ENCODE measurements at regions not wholly inside any gene's neighbourhood (a gene's known extent, or its start where the extent isn't known, plus 50 kb on each side); places are given as distances from the start of the nearest gene placed in this dataset.
"Not testable (repeated sequence)": the region's sequence is repeated elsewhere in the genome, so short reads cannot be mapped to it uniquely, and the experiment has no call there.

GRCh38 chr15:25247407-25248038 is 191.3 kb downstream of the UBE3A start:
- no peaks in the 10 kb centered on the region for H3K4me1 Mint-ChIP-seq
- H3K4me3 Mint-ChIP-seq = no peak overlapping the region
- H3K27me3 Mint-ChIP-seq (ENCODE audit: low read depth) = no peaks in the 10 kb centered on the region
- no peak for TF ChIP-seq CTCF (IDR thresholded peaks at IDR 0.05; ENCODE audit: unreplicated experiment in 3 of 3)
- peaks cover 20% of the 10 kb centered on the region for H3K9me3 Mint-ChIP-seq
- H3K27ac Mint-ChIP-seq = no peak overlapping the region
- H3K36me3 Mint-ChIP-seq (ENCODE audit: low read depth) = no peaks in the 10 kb centered on the region

DNA sequence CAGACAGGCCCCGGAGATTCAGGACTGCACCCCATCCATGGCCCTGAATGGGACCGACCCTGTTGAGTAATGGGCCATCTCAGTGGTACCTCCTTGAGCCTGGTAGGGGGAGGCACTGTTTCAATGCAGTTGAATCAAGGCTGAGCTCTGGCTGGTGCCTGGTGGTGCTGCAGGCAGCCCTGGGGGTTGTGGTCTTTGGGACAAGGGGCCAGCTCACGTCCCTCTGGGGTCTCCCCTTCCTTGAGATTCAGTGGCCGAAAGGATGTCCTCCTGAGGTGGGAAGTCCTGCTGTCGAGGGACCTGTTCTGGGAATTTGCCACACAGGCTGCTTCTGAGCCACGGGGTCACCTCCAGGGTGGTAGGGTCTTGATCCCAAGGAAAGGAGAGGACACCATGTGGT is 190.7 kb downstream of the UBE3A start:
- H3K27me3 Mint-ChIP-seq (ENCODE audit: low read depth); H3K27ac Mint-ChIP-seq; H3K36me3 Mint-ChIP-seq (ENCODE audit: low read depth); H3K4me1 Mint-ChIP-seq; H3K4me3 Mint-ChIP-seq: not testable (repeated sequence)
- peaks cover 23% of the 10 kb centered on the region for H3K9me3 Mint-ChIP-seq

GRCh38 chr15:25248583-25249235 is 190.1 kb downstream of the UBE3A start:
- Mint-ChIP-seq H3K4me3 (no peak overlapping the region), H3K36me3 (ENCODE audit: low read depth) (no peaks in the 10 kb centered on the region), H3K27me3 (ENCODE audit: low read depth) (no peaks in the 10 kb centered on the region), H3K27ac (no peak overlapping the region), H3K4me1 (no peaks in the 10 kb centered on the region), H3K9me3 (peaks cover 20% of the 10 kb centered on the region)
- TF ChIP-seq CTCF (IDR thresholded peaks at IDR 0.05; ENCODE audit: unreplicated experiment in 3 of 3) = no peak

GRCh38 chr15:25249236-25250010 is 189.4 kb downstream of the UBE3A start:
- Mint-ChIP-seq H3K9me3 (peaks cover 27% of the 10 kb centered on the region), H3K27me3 (ENCODE audit: low read depth) (no peaks in the 10 kb centered on the region), H3K4me3 (no peak overlapping the region), H3K4me1 (no peaks in the 10 kb centered on the region), H3K27ac (no peak overlapping the region), H3K36me3 (ENCODE audit: low read depth) (peaks cover 2% of the 10 kb centered on the region)
- TF ChIP-seq CTCF (IDR thresholded peaks at IDR 0.05; ENCODE audit: unreplicated experiment in 3 of 3) = no peak

GRCh38 chr15:25250011-25250596 is 188.7 kb downstream of the UBE3A start:
- Mint-ChIP-seq H3K27ac (no peak overlapping the region), H3K4me1 (no peaks in the 10 kb centered on the region), H3K36me3 (ENCODE audit: low read depth) (peaks cover 3% of the 10 kb centered on the region), H3K9me3 (peaks cover 32% of the 10 kb centered on the region), H3K4me3 (no peak overlapping the region), H3K27me3 (ENCODE audit: low read depth) (no peaks in the 10 kb centered on the region)
- TF ChIP-seq CTCF (IDR thresholded peaks at IDR 0.05; ENCODE audit: unreplicated experiment in 3 of 3) = no peak

DNA sequence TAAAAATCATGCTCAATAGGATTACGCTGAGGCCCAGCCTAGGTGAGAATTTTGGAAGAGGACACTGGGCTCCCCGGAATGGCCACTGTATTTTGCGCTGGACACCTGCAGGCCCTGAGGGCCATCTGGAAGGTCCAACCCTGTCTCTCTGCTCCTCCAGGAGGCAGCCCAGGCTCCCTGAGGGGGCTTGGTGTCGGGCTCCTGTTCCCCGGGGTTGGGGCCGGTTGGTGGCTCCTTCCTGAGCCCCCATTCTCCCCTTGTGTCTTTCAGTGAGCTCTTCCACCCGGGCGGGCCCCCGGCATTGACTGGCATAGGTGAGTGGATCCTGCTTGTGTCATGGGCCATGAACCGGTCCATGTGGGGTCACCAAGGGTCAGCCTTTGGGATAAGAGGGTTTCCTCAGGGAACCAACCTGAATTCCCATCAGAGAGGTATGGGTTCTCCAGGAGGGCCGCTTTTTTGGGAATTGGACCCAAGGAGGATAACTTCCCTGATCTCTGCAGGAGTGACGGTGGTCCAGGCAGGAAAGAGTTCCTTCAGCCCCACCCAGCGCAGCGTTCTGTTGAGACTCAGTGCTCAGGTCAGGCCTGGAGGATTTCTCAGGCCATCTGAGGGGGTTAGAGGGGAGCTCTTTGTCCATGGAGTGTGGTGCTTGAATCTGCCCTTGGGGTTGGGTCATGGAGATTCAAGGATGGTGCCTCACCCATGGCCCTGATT is 187.8 kb downstream of the UBE3A start:
- Mint-ChIP-seq H3K4me3 (no peak overlapping the region), H3K4me1 (no peaks in the 10 kb centered on the region), H3K27me3 (ENCODE audit: low read depth) (no peaks in the 10 kb centered on the region), H3K36me3 (ENCODE audit: low read depth) (peaks cover 3% of the 10 kb centered on the region), H3K27ac (no peak overlapping the region), H3K9me3 (peaks cover 34% of the 10 kb centered on the region)
- TF ChIP-seq CTCF (IDR thresholded peaks at IDR 0.05; ENCODE audit: unreplicated experiment in 3 of 3) = no peak
